SK-N-SH (cell line): ENCODE measurements at regions not wholly inside any gene's neighbourhood (a gene's known extent, or its start where the extent isn't known, plus 50 kb on each side); places are given as distances from the start of the nearest gene placed in this dataset.

Experiments
- CTCF ChIA-PET: fragments of 300-600, 350-600 bp; formaldehyde crosslinking; extraction: SDS; loops from one replicate; lab custom pipeline; 2021; lab: Yijun Ruan, JAX
- POLR2A ChIA-PET: fragments of 350-600 bp; sonication (Branson Sonifier 250); formaldehyde crosslinking; extraction: SDS; loops from one replicate; lab custom pipeline; 2020; ENCODE audit warnings: antibody characterized with exemption, inconsistent platforms; lab: Yijun Ruan, JAX
- DNase-seq: peaks from one replicate; pipeline ENCODE4 v3.0.0; 2012
- H2AFZ ChIP-seq: fragments of 200-600 bp; sonication (generic); 2 replicates; pipeline ENCODE4 v1.8.1; 2016; ENCODE audit warnings: antibody characterized with exemption, mild to moderate bottlenecking, low read depth
- H3F3A ChIP-seq: fragments of 200-600 bp; sonication (generic); replicated peaks from 2 replicates; pipeline ENCODE3; 2016; ENCODE audit warnings: antibody characterized with exemption, mild to moderate bottlenecking; ENCODE audit not compliant: insufficient read depth
- H3K27ac ChIP-seq, 2 experiments: fragments of 200-500 bp in 1 of 2; fragments of 200-600 bp in 1 of 2; sonication (Bioruptor generic) in 1 of 2; sonication (generic), shearing (Covaris generic) in 1 of 2; 2 replicates each; pipeline versions ENCODE4 v1.5.1 to v1.6.1; 2014 to 2016; ENCODE audit warnings: low read depth in 2 of 2, inconsistent platforms in 1 of 2, low read length in 1 of 2, mild to moderate bottlenecking in 1 of 2, mixed read lengths in 1 of 2
- H3K27me3 ChIP-seq: fragments of 200-600 bp; sonication (generic), shearing (Covaris generic); 2 replicates; pipeline ENCODE4 v1.6.1; 2016; ENCODE audit warnings: mixed run types; ENCODE audit not compliant: insufficient read depth
- H3K36me3 ChIP-seq, 2 experiments: fragments of 200-500 bp in 1 of 2; fragments of 200-600 bp in 1 of 2; sonication (Bioruptor generic) in 1 of 2; sonication (generic) in 1 of 2; replicated peaks in 1 of 2; 2 replicates each; pipeline versions ENCODE3 to v1.5.1; 2014 to 2016; ENCODE audit warnings: low read length in 1 of 2, mild to moderate bottlenecking in 1 of 2; ENCODE audit not compliant: insufficient read depth in 2 of 2, control insufficient read depth in 1 of 2
- H3K4me1 ChIP-seq, 2 experiments: fragments of 200-500 bp in 1 of 2; fragments of 200-600 bp in 1 of 2; sonication (Bioruptor generic) in 1 of 2; sonication (generic), shearing (Covaris generic) in 1 of 2; 2 replicates each; pipeline versions ENCODE4 v1.5.1 to v1.6.1; 2014 to 2016; ENCODE audit warnings: low read depth in 1 of 2, low read length in 1 of 2, mixed run types in 1 of 2; ENCODE audit not compliant: insufficient read depth in 2 of 2, control insufficient read depth in 1 of 2
- H3K4me2 ChIP-seq: fragments of 200-600 bp; sonication (generic), shearing (Covaris generic); 2 replicates; pipeline ENCODE4 v1.6.1; 2017; ENCODE audit warnings: mixed run types
- H3K4me3 ChIP-seq, 2 experiments: fragments of 200-500 bp in 1 of 2; fragments of 200-600 bp in 1 of 2; sonication (Bioruptor generic) in 1 of 2; sonication (generic), shearing (Covaris generic) in 1 of 2; 2 replicates each; pipeline versions ENCODE4 v1.5.1 to v1.8.1; 2014 to 2016; ENCODE audit warnings: low read depth in 2 of 2, inconsistent platforms in 1 of 2, low read length in 1 of 2, mild to moderate bottlenecking in 1 of 2, mixed read lengths in 1 of 2, moderate library complexity in 1 of 2
- H3K79me2 ChIP-seq: fragments of 200-600 bp; sonication (generic); 2 replicates; pipeline ENCODE4 v1.8.1; 2017; ENCODE audit warnings: mild to moderate bottlenecking; ENCODE audit not compliant: insufficient read depth
- H3K9ac ChIP-seq: fragments of 200-600 bp; sonication (generic); 2 replicates; pipeline ENCODE4 v1.6.1; 2017; ENCODE audit warnings: mixed run types
- H3K9me2 ChIP-seq: fragments of 200-600 bp; sonication (generic); 2 replicates; pipeline ENCODE4 v1.6.1; 2017; ENCODE audit warnings: mixed run types
- H3K9me3 ChIP-seq: fragments of 200-600 bp; sonication (generic); 2 replicates; pipeline ENCODE4 v1.6.1; 2017; ENCODE audit warnings: mixed run types, mild to moderate bottlenecking, moderate library complexity
- H4K20me1 ChIP-seq: fragments of 200-600 bp; sonication (generic); 2 replicates; pipeline ENCODE4 v1.6.1; 2017; ENCODE audit warnings: mild to moderate bottlenecking, mixed run types; ENCODE audit not compliant: insufficient read depth
- CTCF ChIP-seq: fragments of 200-600 bp; sonication (generic); IDR thresholded peaks from 2 replicates; pipeline ENCODE4 v1.6.1; 2017; ENCODE audit warnings: antibody characterized with exemption, mild to moderate bottlenecking, moderate library complexity
- ELF1 ChIP-seq: IDR thresholded peaks from 2 replicates; pipeline ENCODE4 v1.4.0; 2012
- EZH2phosphoT487 ChIP-seq: fragments of 200-600 bp; sonication (generic); IDR thresholded peaks from 2 replicates; pipeline ENCODE4 v1.6.1; 2017; ENCODE audit warnings: low read depth, mixed run types, mild to moderate bottlenecking, antibody characterized with exemption, moderate library complexity, borderline replicate concordance
- JUND ChIP-seq: IDR thresholded peaks from 2 replicates; pipeline ENCODE4 v1.4.0; 2012
- MAX ChIP-seq: IDR thresholded peaks from 2 replicates; pipeline ENCODE4 v1.4.0; 2012; ENCODE audit warnings: low read depth
- RAD21 ChIP-seq: IDR thresholded peaks from 2 replicates; pipeline ENCODE4 v1.6.1; 2012; ENCODE audit warnings: mild to moderate bottlenecking, low read length
- RFX5 ChIP-seq: IDR thresholded peaks from 2 replicates; pipeline ENCODE4 v1.6.1; 2012; ENCODE audit warnings: mild to moderate bottlenecking, improper control_type of control experiment, low read length
- RXRA ChIP-seq: IDR thresholded peaks from 2 replicates; pipeline ENCODE4 v1.4.0; 2012; ENCODE audit warnings: low read depth, mild to moderate bottlenecking, borderline replicate concordance
- USF2 ChIP-seq: fragments of 150-350 bp; IDR thresholded peaks from 2 replicates; pipeline ENCODE4 v1.6.1; 2017; ENCODE audit warnings: antibody characterized with exemption, low read length, low read depth, borderline replicate concordance
- ZBTB33 ChIP-seq: IDR thresholded peaks from 2 replicates; pipeline ENCODE4 v1.4.0; 2012; ENCODE audit warnings: low read depth, borderline replicate concordance
- WGBS: methylation state at CpG from one replicate; pipeline ENCODE4 v1.1.6; 2017; ENCODE audit warnings: low lambda C conversion rate; 5-methylcytosine and 5-hydroxymethylcytosine counted together

GRCh38 chr4:138647433-138647832 lies 368.1 kb upstream of the NOCT start:
- Histone ChIP-seq H3K27me3 (no peaks in the 10 kb centered on the region), H3F3A (no peaks in the 10 kb centered on the region), H3K9me2 (no peaks in the 10 kb centered on the region), H4K20me1 (no peaks in the 10 kb centered on the region), H3K9me3 (no peaks in the 10 kb centered on the region), H3K9ac (no peak overlapping the region), H3K79me2 (no peaks in the 10 kb centered on the region), H3K36me3 (no peaks in the 10 kb centered on the region), H3K4me3 (no peak overlapping the region)
- 88% methylated on average over 2 of the region's 2 CpGs for WGBS
- TF ChIP-seq USF2, result no peak
- TF ChIP-seq, all 33 proteins: peak for 0
- no peak overlapping the region for H3K4me2 ChIP-seq
- no peak overlapping the region for H3K27ac ChIP-seq
- H3K4me1 ChIP-seq, result no peaks in the 10 kb centered on the region; a peak in 1 of 4 replicates
- no peak overlapping the region for H2AFZ ChIP-seq
- CTCF ChIA-PET, result interaction anchor here (0.6 kb wide), 1 partner anchor 281 kb away, joined by 3 read pairs; no protein-coding TSS in a partner anchor
- no peak for DNase-seq
- POLR2A ChIA-PET, result no interaction called here

- Histone ChIP-seq H3K4me1 (no peaks in the 10 kb centered on the region; a peak in 1 of 4 replicates), H3K9me3 (no peaks in the 10 kb centered on the region), H3K9me2 (no peaks in the 10 kb centered on the region), H3K4me2 (no peak overlapping the region), H3K9ac (no peak overlapping the region), H3K4me3 (no peak overlapping the region), H3K36me3 (no peaks in the 10 kb centered on the region), H3K27me3 (no peaks in the 10 kb centered on the region), H3F3A (no peaks in the 10 kb centered on the region), H3K79me2 (no peaks in the 10 kb centered on the region), H2AFZ (no peak overlapping the region), H3K27ac (no peak overlapping the region), H4K20me1 (no peaks in the 10 kb centered on the region)
- TF ChIP-seq RXRA (no peak), EZH2phosphoT487 (no peak), JUND (no peak), ZBTB33 (no peak), CTCF (no peak), RFX5 (no peak), MAX (no peak), USF2 (no peak), RAD21 (no peak), ELF1 (no peak)
- DNase-seq, result no peak
- POLR2A ChIA-PET, result no interaction called here
- WGBS, result 75% methylated on average over 4 of the region's 4 CpGs
- CTCF ChIA-PET, result no interaction called here
Observed at GRCh38 chr4:138646383-138646782, 369.2 kb upstream of the NOCT start.
